G401 (cell line): ENCODE measurements at regions not wholly inside any gene's neighbourhood (a gene's known extent, or its start where the extent isn't known, plus 50 kb on each side); places are given as distances from the start of the nearest gene placed in this dataset.

ENCODE experiments used
- DNase-seq: peaks from one replicate; pipeline ENCODE4 v3.0.0-alpha.2; 2015; ENCODE audit warnings: low spot score
- in situ Hi-C: cut with HindIII; loops from 2 replicates; pipeline ENCODE4 v1.10.0; 2016; ENCODE audit warnings: low sequenced_read_pairs, mixed read lengths

GRCh38 chr6:114398481-114398880 lies 55.7 kb upstream of the HS3ST5 start:
- in situ Hi-C loops: no loop called here

More at GRCh38 chr6:114398481-114398880, 55.7 kb upstream of the HS3ST5 start:
- no peak for DNase-seq
